GM23338 (cell line): ENCODE measurements at regions not wholly inside any gene's neighbourhood (a gene's known extent, or its start where the extent isn't known, plus 50 kb on each side); places are given as distances from the start of the nearest gene placed in this dataset.

Source experiments
- ATAC-seq: fragments of 200-7000 bp; cut with Tn5 transposase; 3 replicates; pipeline ENCODE4 v1.9.1; 2020
- DNase-seq: peaks from one replicate; pipeline ENCODE4 v3.0.0-alpha.2; 2015; ENCODE audit warnings: low spot score
- H2AFZ ChIP-seq: fragments of 200-600 bp; sonication (generic); 2 replicates; pipeline ENCODE4 v1.8.0; 2016; ENCODE audit warnings: antibody characterized with exemption, mild to moderate bottlenecking, moderate library complexity
- H3F3A ChIP-seq: fragments of 200-600 bp; sonication (generic); replicated peaks from 2 replicates; pipeline ENCODE4 v1.8.0; 2017; ENCODE audit warnings: antibody characterized with exemption, mixed run types, low read depth
- H3K27ac ChIP-seq: fragments of 200-600 bp; sonication (generic); 2 replicates; pipeline ENCODE4 v1.6.1; 2016; ENCODE audit warnings: low read depth
- H3K27me3 ChIP-seq: fragments of 200-600 bp; sonication (generic); 2 replicates; pipeline ENCODE4 v1.8.0; 2016; ENCODE audit warnings: mild to moderate bottlenecking, mixed run types, moderate library complexity; ENCODE audit not compliant: insufficient read depth
- H3K36me3 ChIP-seq: fragments of 200-600 bp; sonication (generic); 2 replicates; pipeline ENCODE4 v1.8.0; 2016; ENCODE audit warnings: mild to moderate bottlenecking; ENCODE audit not compliant: insufficient read depth
- H3K4me1 ChIP-seq: fragments of 200-600 bp; sonication (generic); 2 replicates; pipeline ENCODE4 v1.8.0; 2016; ENCODE audit warnings: mild to moderate bottlenecking, moderate library complexity; ENCODE audit not compliant: insufficient read depth
- H3K4me2 ChIP-seq: fragments of 200-600 bp; sonication (generic); 2 replicates; pipeline ENCODE4 v1.7.1; 2017; ENCODE audit warnings: mixed run types
- H3K4me3 ChIP-seq: fragments of 200-600 bp; sonication (generic); 2 replicates; pipeline ENCODE4 v1.6.1; 2016; ENCODE audit warnings: mixed run types
- H3K79me2 ChIP-seq: fragments of 200-600 bp; sonication (generic); replicated peaks from 2 replicates; pipeline ENCODE4 v1.8.0; 2017; ENCODE audit warnings: mild to moderate bottlenecking; ENCODE audit not compliant: insufficient read depth
- H3K9me2 ChIP-seq: fragments of 200-600 bp; sonication (generic); 2 replicates; pipeline ENCODE4 v1.8.0; 2017; ENCODE audit not compliant: insufficient read depth
- H4K20me1 ChIP-seq: fragments of 200-600 bp; sonication (generic); replicated peaks from 2 replicates; pipeline ENCODE4 v1.8.0; 2017; ENCODE audit warnings: mild to moderate bottlenecking; ENCODE audit not compliant: insufficient read depth
- H3K27ac Mint-ChIP-seq: 2 replicates; pipeline ENCODE4 v1.8.0; 2020; ENCODE audit warnings: inconsistent platforms, mild to moderate bottlenecking, moderate library complexity, mixed read lengths
- H3K27me3 Mint-ChIP-seq: 3 replicates; pipeline ENCODE4 v1.8.0; 2022; ENCODE audit warnings: low read depth, mild to moderate bottlenecking, moderate library complexity, mixed read lengths, inconsistent platforms; ENCODE audit not compliant: insufficient read depth, poor library complexity
- H3K36me3 Mint-ChIP-seq: 3 replicates; pipeline ENCODE4 v1.8.0; 2021; ENCODE audit warnings: low read depth, mild to moderate bottlenecking, inconsistent platforms, moderate library complexity, mixed read lengths
- H3K4me1 Mint-ChIP-seq: 3 replicates; pipeline ENCODE4 v1.8.0; 2020; ENCODE audit warnings: mild to moderate bottlenecking, inconsistent platforms, mixed read lengths
- H3K4me3 Mint-ChIP-seq: 3 replicates; pipeline ENCODE4 v1.8.0; 2021; ENCODE audit warnings: moderate library complexity, mild to moderate bottlenecking, inconsistent platforms, mixed read lengths
- H3K9me3 Mint-ChIP-seq: 3 replicates; pipeline ENCODE4 v1.8.0; 2020; ENCODE audit warnings: moderate library complexity, mild to moderate bottlenecking, inconsistent platforms, mixed read lengths
- CREB1 ChIP-seq: fragments of 250-450 bp; sonication (Bioruptor Pico); IDR thresholded peaks from 2 replicates; pipeline ENCODE4 v1.5.0; 2020; ENCODE audit warnings: low read depth, mild to moderate bottlenecking, moderate library complexity
- EZH2 ChIP-seq: fragments of 200-600 bp; sonication (generic); IDR thresholded peaks from one replicate; pipeline ENCODE4 v1.8.0; 2017; ENCODE audit warnings: antibody characterized with exemption, mild to moderate bottlenecking, low read depth; ENCODE audit not compliant: unreplicated experiment
- JUNB ChIP-seq: IDR thresholded peaks from one replicate; pipeline ENCODE4 v1.6.1; 2016; ENCODE audit warnings: antibody characterized with exemption; ENCODE audit not compliant: unreplicated experiment
- NANOG ChIP-seq: IDR thresholded peaks from 2 replicates; pipeline ENCODE4 v1.6.1; 2016; ENCODE audit warnings: antibody characterized with exemption, borderline replicate concordance
- ZNF114 ChIP-seq: fragments of 250-450 bp; sonication (Bioruptor Pico); IDR thresholded peaks from 2 replicates; pipeline ENCODE4 v1.5.0; 2020; ENCODE audit warnings: mild to moderate bottlenecking, moderate library complexity
- ZNF331 ChIP-seq: fragments of 250-450 bp; sonication (Bioruptor Pico); IDR thresholded peaks from 2 replicates; pipeline ENCODE4 v1.5.0; 2020; ENCODE audit warnings: low read depth, mild to moderate bottlenecking, moderate library complexity
- TF ChIP-seq, protein P1 (sequence below), 2 experiments: fragments of 200-600 bp in 1 of 2; sonication (generic) in 1 of 2; conservative IDR thresholded peaks; 2 replicates each; pipeline versions ENCODE4 v1.5.1 to v1.6.1; 2016 to 2017; ENCODE audit warnings: antibody characterized with exemption in 2 of 2, low read depth in 2 of 2, mild to moderate bottlenecking in 2 of 2, moderate library complexity in 1 of 2
- TF ChIP-seq, protein P2 (sequence below): IDR thresholded peaks from one replicate; pipeline ENCODE4 v1.6.1; 2018; ENCODE audit warnings: antibody characterized with exemption; ENCODE audit not compliant: unreplicated experiment
- TF ChIP-seq, protein P3 (sequence below): fragments of 250-450 bp; sonication (Bioruptor Pico); IDR thresholded peaks from 2 replicates; pipeline ENCODE4 v1.5.0; 2020; ENCODE audit warnings: mild to moderate bottlenecking, moderate library complexity

DNA sequence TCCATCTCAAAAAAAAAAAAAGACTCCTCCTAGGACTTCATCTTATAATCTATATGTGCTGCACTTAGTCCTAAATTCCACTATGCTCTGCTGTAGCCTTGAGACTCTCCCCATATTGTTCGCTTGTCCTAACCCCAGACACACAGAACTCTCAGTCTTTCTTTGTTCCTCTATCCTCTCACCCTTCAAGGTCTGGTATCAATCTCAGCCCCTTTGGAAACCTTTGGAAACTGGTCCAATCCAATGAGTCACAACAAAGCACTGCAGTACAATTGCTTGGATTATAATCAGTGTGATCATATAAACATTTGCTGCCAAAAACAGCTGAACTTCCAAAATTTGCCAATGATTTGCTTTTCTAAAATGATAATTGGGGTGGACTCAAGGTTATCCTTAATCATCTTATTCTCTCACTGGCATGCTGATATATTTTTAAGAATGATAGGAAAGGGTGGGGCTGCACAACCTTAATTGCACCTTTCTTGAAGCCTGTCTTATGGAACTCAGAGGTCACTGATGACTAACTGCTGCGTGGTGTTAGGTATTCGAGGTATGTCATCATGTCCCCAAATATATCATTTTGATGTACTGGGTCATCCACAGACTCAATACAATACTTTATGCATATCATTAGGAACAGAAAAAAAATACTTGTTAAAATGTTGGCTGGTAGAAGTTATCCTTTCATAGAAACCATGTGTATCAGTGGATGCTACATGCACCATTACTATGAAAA, 756.7 kb downstream of the NR2F2 start:
- Mint-ChIP-seq H3K9me3 (no peaks in the 10 kb centered on the region), H3K4me1 (no peaks in the 10 kb centered on the region; the same call in 2 of the 3 replicates), H3K4me3 (no peak overlapping the region), H3K36me3 (no peaks in the 10 kb centered on the region), H3K27ac (no peak overlapping the region), H3K27me3 (peaks cover 6% of the 10 kb centered on the region)
- Histone ChIP-seq H2AFZ (no peak overlapping the region), H3K79me2 (no peaks in the 10 kb centered on the region), H3K4me3 (no peak overlapping the region), H3K27ac (no peak overlapping the region), H4K20me1 (no peaks in the 10 kb centered on the region), H3F3A (no peaks in the 10 kb centered on the region), H3K4me1 (0 out of 2 replicates have a peak, but pooled peaks cover 3% of the 10 kb centered on the region), H3K36me3 (no peaks in the 10 kb centered on the region), H3K9me2 (no peaks in the 10 kb centered on the region), H3K27me3 (no peaks in the 10 kb centered on the region), H3K4me2 (no peak overlapping the region)
- DNase-seq (no peak), ATAC-seq (no peak)
- TF ChIP-seq NANOG: no peak

DNA sequence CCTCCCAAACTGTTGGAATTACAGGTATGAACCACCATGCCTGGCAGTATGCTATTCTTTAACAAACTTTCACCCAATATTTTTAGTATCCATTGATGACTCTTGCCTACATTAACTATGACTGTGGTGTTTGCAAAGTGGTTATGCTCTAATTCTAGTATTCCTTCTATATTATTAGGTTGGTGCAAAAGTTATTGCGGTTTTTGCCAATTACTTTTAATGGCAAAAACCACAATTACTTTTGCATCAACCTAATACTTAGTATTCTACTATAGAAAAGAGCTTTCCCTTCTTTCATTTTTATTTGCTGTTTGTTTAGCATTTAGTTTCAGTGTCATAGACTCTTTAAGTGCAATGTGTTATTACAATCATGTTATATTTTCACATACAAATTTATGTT, 760.6 kb downstream of the NR2F2 start:
- H3F3A ChIP-seq: no peaks in the 10 kb centered on the region
- H3K27me3 Mint-ChIP-seq: no peaks in the 10 kb centered on the region
- TF ChIP-seq EZH2 (no peak), ZNF331 (CRISPR knock-in tag) (no peak), NANOG (no peak), JUNB (no peak), ZNF114 (CRISPR knock-in tag) (no peak), CREB1 (no peak)
- TF ChIP-seq, protein P1, sequence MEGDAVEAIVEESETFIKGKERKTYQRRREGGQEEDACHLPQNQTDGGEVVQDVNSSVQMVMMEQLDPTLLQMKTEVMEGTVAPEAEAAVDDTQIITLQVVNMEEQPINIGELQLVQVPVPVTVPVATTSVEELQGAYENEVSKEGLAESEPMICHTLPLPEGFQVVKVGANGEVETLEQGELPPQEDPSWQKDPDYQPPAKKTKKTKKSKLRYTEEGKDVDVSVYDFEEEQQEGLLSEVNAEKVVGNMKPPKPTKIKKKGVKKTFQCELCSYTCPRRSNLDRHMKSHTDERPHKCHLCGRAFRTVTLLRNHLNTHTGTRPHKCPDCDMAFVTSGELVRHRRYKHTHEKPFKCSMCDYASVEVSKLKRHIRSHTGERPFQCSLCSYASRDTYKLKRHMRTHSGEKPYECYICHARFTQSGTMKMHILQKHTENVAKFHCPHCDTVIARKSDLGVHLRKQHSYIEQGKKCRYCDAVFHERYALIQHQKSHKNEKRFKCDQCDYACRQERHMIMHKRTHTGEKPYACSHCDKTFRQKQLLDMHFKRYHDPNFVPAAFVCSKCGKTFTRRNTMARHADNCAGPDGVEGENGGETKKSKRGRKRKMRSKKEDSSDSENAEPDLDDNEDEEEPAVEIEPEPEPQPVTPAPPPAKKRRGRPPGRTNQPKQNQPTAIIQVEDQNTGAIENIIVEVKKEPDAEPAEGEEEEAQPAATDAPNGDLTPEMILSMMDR (conservative IDR thresholded peaks at IDR 0.05; ENCODE audit: low read depth in 2 of 2): no peak
- TF ChIP-seq, protein P2, sequence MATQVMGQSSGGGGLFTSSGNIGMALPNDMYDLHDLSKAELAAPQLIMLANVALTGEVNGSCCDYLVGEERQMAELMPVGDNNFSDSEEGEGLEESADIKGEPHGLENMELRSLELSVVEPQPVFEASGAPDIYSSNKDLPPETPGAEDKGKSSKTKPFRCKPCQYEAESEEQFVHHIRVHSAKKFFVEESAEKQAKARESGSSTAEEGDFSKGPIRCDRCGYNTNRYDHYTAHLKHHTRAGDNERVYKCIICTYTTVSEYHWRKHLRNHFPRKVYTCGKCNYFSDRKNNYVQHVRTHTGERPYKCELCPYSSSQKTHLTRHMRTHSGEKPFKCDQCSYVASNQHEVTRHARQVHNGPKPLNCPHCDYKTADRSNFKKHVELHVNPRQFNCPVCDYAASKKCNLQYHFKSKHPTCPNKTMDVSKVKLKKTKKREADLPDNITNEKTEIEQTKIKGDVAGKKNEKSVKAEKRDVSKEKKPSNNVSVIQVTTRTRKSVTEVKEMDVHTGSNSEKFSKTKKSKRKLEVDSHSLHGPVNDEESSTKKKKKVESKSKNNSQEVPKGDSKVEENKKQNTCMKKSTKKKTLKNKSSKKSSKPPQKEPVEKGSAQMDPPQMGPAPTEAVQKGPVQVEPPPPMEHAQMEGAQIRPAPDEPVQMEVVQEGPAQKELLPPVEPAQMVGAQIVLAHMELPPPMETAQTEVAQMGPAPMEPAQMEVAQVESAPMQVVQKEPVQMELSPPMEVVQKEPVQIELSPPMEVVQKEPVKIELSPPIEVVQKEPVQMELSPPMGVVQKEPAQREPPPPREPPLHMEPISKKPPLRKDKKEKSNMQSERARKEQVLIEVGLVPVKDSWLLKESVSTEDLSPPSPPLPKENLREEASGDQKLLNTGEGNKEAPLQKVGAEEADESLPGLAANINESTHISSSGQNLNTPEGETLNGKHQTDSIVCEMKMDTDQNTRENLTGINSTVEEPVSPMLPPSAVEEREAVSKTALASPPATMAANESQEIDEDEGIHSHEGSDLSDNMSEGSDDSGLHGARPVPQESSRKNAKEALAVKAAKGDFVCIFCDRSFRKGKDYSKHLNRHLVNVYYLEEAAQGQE: no peak
- TF ChIP-seq, protein P3, sequence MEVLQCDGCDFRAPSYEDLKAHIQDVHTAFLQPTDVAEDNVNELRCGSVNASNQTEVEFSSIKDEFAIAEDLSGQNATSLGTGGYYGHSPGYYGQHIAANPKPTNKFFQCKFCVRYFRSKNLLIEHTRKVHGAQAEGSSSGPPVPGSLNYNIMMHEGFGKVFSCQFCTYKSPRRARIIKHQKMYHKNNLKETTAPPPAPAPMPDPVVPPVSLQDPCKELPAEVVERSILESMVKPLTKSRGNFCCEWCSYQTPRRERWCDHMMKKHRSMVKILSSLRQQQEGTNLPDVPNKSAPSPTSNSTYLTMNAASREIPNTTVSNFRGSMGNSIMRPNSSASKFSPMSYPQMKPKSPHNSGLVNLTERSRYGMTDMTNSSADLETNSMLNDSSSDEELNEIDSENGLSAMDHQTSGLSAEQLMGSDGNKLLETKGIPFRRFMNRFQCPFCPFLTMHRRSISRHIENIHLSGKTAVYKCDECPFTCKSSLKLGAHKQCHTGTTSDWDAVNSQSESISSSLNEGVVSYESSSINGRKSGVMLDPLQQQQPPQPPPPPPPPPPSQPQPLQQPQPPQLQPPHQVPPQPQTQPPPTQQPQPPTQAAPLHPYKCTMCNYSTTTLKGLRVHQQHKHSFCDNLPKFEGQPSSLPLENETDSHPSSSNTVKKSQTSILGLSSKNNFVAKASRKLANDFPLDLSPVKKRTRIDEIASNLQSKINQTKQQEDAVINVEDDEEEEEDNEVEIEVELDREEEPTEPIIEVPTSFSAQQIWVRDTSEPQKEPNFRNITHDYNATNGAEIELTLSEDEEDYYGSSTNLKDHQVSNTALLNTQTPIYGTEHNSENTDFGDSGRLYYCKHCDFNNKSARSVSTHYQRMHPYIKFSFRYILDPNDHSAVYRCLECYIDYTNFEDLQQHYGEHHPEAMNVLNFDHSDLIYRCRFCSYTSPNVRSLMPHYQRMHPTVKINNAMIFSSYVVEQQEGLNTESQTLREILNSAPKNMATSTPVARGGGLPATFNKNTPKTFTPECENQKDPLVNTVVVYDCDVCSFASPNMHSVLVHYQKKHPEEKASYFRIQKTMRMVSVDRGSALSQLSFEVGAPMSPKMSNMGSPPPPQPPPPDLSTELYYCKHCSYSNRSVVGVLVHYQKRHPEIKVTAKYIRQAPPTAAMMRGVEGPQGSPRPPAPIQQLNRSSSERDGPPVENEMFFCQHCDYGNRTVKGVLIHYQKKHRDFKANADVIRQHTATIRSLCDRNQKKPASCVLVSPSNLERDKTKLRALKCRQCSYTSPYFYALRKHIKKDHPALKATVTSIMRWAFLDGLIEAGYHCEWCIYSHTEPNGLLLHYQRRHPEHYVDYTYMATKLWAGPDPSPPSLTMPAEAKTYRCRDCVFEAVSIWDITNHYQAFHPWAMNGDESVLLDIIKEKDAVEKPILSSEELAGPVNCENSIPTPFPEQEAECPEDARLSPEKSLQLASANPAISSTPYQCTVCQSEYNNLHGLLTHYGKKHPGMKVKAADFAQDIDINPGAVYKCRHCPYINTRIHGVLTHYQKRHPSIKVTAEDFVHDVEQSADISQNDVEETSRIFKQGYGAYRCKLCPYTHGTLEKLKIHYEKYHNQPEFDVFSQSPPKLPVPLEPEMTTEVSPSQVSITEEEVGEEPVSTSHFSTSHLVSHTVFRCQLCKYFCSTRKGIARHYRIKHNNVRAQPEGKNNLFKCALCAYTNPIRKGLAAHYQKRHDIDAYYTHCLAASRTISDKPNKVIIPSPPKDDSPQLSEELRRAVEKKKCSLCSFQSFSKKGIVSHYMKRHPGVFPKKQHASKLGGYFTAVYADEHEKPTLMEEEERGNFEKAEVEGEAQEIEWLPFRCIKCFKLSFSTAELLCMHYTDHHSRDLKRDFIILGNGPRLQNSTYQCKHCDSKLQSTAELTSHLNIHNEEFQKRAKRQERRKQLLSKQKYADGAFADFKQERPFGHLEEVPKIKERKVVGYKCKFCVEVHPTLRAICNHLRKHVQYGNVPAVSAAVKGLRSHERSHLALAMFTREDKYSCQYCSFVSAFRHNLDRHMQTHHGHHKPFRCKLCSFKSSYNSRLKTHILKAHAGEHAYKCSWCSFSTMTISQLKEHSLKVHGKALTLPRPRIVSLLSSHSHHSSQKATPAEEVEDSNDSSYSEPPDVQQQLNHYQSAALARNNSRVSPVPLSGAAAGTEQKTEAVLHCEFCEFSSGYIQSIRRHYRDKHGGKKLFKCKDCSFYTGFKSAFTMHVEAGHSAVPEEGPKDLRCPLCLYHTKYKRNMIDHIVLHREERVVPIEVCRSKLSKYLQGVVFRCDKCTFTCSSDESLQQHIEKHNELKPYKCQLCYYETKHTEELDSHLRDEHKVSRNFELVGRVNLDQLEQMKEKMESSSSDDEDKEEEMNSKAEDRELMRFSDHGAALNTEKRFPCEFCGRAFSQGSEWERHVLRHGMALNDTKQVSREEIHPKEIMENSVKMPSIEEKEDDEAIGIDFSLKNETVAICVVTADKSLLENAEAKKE: no peak

More for the DNA sequence above, 760.6 kb downstream of the NR2F2 start:
- H2AFZ ChIP-seq: no peak overlapping the region
- no peak for DNase-seq
- no peaks in the 10 kb centered on the region for H3K36me3 ChIP-seq
- H3K4me1 Mint-ChIP-seq: no peaks in the 10 kb centered on the region
- no peak overlapping the region for H3K4me3 Mint-ChIP-seq
- H3K4me1 ChIP-seq: no peaks in the 10 kb centered on the region
- H3K27ac Mint-ChIP-seq: no peak overlapping the region
- H3K9me3 Mint-ChIP-seq: no peaks in the 10 kb centered on the region
- H3K4me2 ChIP-seq: no peak overlapping the region
- no peaks in the 10 kb centered on the region for H3K36me3 Mint-ChIP-seq
- no peaks in the 10 kb centered on the region for H3K9me2 ChIP-seq
- H3K79me2 ChIP-seq: no peaks in the 10 kb centered on the region
- H4K20me1 ChIP-seq: no peaks in the 10 kb centered on the region
- no peak for ATAC-seq
- H3K4me3 ChIP-seq: no peak overlapping the region
- H3K27ac ChIP-seq: no peak overlapping the region
- H3K27me3 ChIP-seq: no peaks in the 10 kb centered on the region
